K562 (cell line): ENCODE measurements at regions not wholly inside any gene's neighbourhood (a gene's known extent, or its start where the extent isn't known, plus 50 kb on each side); places are given as distances from the start of the nearest gene placed in this dataset.

Experiments used
- ATAC-seq: fragments of 200-7000 bp; cut with Tn5 transposase; 3 replicates; pipeline ENCODE4 v1.9.1; 2020; ENCODE audit warnings: moderate library complexity
- BruUV-seq: library from RNA; stranded (reverse); fragments of 400-500 nt; replicated peaks from 2 replicates; lab custom pipeline; 2021; lab: Mats Ljungman, UMichigan
- CTCF ChIA-PET: fragments of 300-600 bp; formaldehyde crosslinking; extraction: SDS; loops from one replicate; lab custom pipeline; 2021; ENCODE audit warnings: low intra/inter-chr PET ratio; lab: Yijun Ruan, JAX
- POLR2A ChIA-PET: fragments of 300-600, 350-650 bp; sonication (Branson Sonifier 250); formaldehyde crosslinking; extraction: SDS; loops from one replicate; lab custom pipeline; 2021; ENCODE audit warnings: antibody characterized with exemption, inconsistent platforms; lab: Yijun Ruan, JAX
- DNase-seq, 4 experiments: peaks; one replicate each; pipeline versions ENCODE4 v3.0.0 to v3.0.0-alpha.2; 2011 to 2018; ENCODE audit warnings: low spot score in 3 of 4, mixed read lengths in 3 of 4; ENCODE audit errors: extremely low read depth in 1 of 4
- FAIRE-seq: peaks from 2 replicates; lab custom pipeline; 2011; peaks lifted over from hg19 to GRCh38; lab: Jason Lieb, UNC
- H2AFZ ChIP-seq: 2 replicates; pipeline ENCODE4 v1.6.0; 2011; ENCODE audit warnings: low read depth, low read length, control low read depth, inconsistent platforms
- H3K27ac ChIP-seq: fragments of 200-600 bp; 3 replicates; pipeline ENCODE4 v1.8.0; 2011; ENCODE audit warnings: low read depth, mild to moderate bottlenecking, control low read depth, inconsistent platforms, low read length, moderate library complexity, mixed read lengths; ENCODE audit errors: extremely low read depth
- H3K27me3 ChIP-seq, 2 experiments: fragments of 300-600 bp in 1 of 2; 2 replicates in 1 of 2; 3 replicates in 1 of 2; pipeline versions ENCODE4 v1.6.0 to v1.8.0; 2011; ENCODE audit warnings: inconsistent platforms in 2 of 2, low read length in 2 of 2, mild to moderate bottlenecking in 1 of 2, mixed read lengths in 1 of 2, moderate library complexity in 1 of 2; ENCODE audit not compliant: control insufficient read depth in 2 of 2, insufficient read depth in 2 of 2
- H3K36me3 ChIP-seq: fragments of 300-600 bp; 3 replicates; pipeline ENCODE4 v1.8.0; 2011; ENCODE audit warnings: mild to moderate bottlenecking, low read length, inconsistent platforms; ENCODE audit not compliant: control insufficient read depth, insufficient read depth
- H3K4me1 ChIP-seq, 2 experiments: fragments of 200-600 bp in 1 of 2; replicated peaks in 1 of 2; 2 replicates in 1 of 2; 3 replicates in 1 of 2; pipeline versions ENCODE4 v1.5.1 to v1.8.0; 2011; ENCODE audit warnings: inconsistent platforms in 2 of 2, low read length in 2 of 2, mild to moderate bottlenecking in 1 of 2, mixed read lengths in 1 of 2, moderate library complexity in 1 of 2; ENCODE audit not compliant: control insufficient read depth in 2 of 2, insufficient read depth in 2 of 2
- H3K4me2 ChIP-seq: 2 replicates; pipeline ENCODE4 v1.6.1; 2011; ENCODE audit warnings: low read length, control low read depth, inconsistent platforms, mixed read lengths; ENCODE audit not compliant: insufficient read depth
- H3K4me3 ChIP-seq: fragments of 200-600 bp; sonication (generic), shearing (Covaris generic); 2 replicates; pipeline ENCODE4 v1.5.1; 2016; ENCODE audit warnings: control low read depth, inconsistent platforms
- H3K79me2 ChIP-seq: fragments of 200-600 bp; 3 replicates; pipeline ENCODE4 v1.8.0; 2011; ENCODE audit warnings: low read length, inconsistent platforms; ENCODE audit not compliant: control insufficient read depth, insufficient read depth
- H3K9ac ChIP-seq, 2 experiments: 2 replicates each; pipeline versions ENCODE4 v1.6.0 to v1.6.1; 2011; ENCODE audit warnings: low read depth in 2 of 2, low read length in 2 of 2, control low read depth in 1 of 2, inconsistent platforms in 1 of 2, mild to moderate bottlenecking in 1 of 2, mixed read lengths in 1 of 2; ENCODE audit not compliant: insufficient read depth in 1 of 2
- H3K9me1 ChIP-seq: one replicate; pipeline ENCODE4 v1.6.0; 2011; ENCODE audit warnings: inconsistent platforms, mild to moderate bottlenecking, low read length, moderate library complexity; ENCODE audit not compliant: control insufficient read depth, insufficient read depth
- H3K9me3 ChIP-seq: replicated peaks from 2 replicates; pipeline ENCODE4 v1.5.1; 2011; ENCODE audit warnings: low read depth, low read length, inconsistent platforms; ENCODE audit not compliant: control insufficient read depth, insufficient read depth
- H4K20me1 ChIP-seq: replicated peaks from 2 replicates; pipeline ENCODE4 v1.6.1; 2011; ENCODE audit warnings: low read length, inconsistent platforms, mixed read lengths; ENCODE audit not compliant: control insufficient read depth, insufficient read depth
- DACH1 ChIP-seq: fragments of 450-650 bp; IDR thresholded peaks from 2 replicates; pipeline ENCODE4 v1.6.1; 2018; ENCODE audit not compliant: partially characterized antibody
- MBD2 ChIP-seq: sonication (generic); IDR thresholded peaks from 2 replicates; pipeline ENCODE4 v1.6.1; 2016; ENCODE audit warnings: low read depth, borderline replicate concordance
- MNT ChIP-seq, 2 experiments: fragments of 450-650 bp; conservative IDR thresholded peaks; 2 replicates each; pipeline ENCODE4 v1.6.1; 2017; ENCODE audit warnings: mild to moderate bottlenecking in 2 of 2, moderate library complexity in 2 of 2
- RCOR1 ChIP-seq, 2 experiments: IDR thresholded peaks; 2 replicates each; pipeline ENCODE4 v1.6.1; 2012; ENCODE audit warnings: low read depth in 2 of 2, low read length in 2 of 2, borderline replicate concordance in 1 of 2, improper control_type of control experiment in 1 of 2
- ZNF584 ChIP-seq: fragments of 200-800 bp; sonication (Bioruptor generic); IDR thresholded peaks from 2 replicates; pipeline ENCODE4 v1.6.1; 2016; ENCODE audit warnings: low read depth, mild to moderate bottlenecking, missing genetic modification characterization, missing compliant biosample characterization
- WGBS: fragments of 100-300 bp; shearing (Covaris generic); methylation state at CpG from one replicate; pipeline ENCODE4 v1.1.6; 2016; ENCODE audit warnings: low coverage, mixed read lengths; ENCODE audit not compliant: insufficient coverage; ENCODE audit errors: missing lambda C conversion rate; 5-methylcytosine and 5-hydroxymethylcytosine counted together
- in situ Hi-C: fragments of 300-500 bp; cut with MboI; formaldehyde crosslinking; loops from 4 replicates; pipeline ENCODE4 v1.15.0; 2018; ENCODE audit warnings: inconsistent platforms, mixed read lengths
- intact Hi-C: fragments of 100-400 bp; cut with micrococcal nuclease; formaldehyde crosslinking; loops from 2 replicates; pipeline ENCODE4 v1.14.2; 2022

- Histone ChIP-seq H3K9me1 (no peaks in the 10 kb centered on the region), H3K9ac (no peak overlapping the region), H3K9me3 (peaks cover 6% of the 10 kb centered on the region; the same call in 1 of the 2 replicates), H4K20me1 (no peaks in the 10 kb centered on the region), H3K36me3 (no peaks in the 10 kb centered on the region; the same call in 2 of the 3 replicates), H3K4me3 (no peak overlapping the region)
- no peak for DNase-seq
- no TSS peak for BruUV-seq
- in situ Hi-C loops (no loop called here), intact Hi-C loops (no loop called here)
- POLR2A ChIA-PET, result no interaction called here
- CTCF ChIA-PET, result no interaction called here
- FAIRE-seq, result no peak
- TF ChIP-seq MBD2, result no peak
- peak; percentile 43 for TF ChIP-seq DACH1
- TF ChIP-seq, all 486 proteins: peak for 1
- H3K79me2 ChIP-seq, result no peaks in the 10 kb centered on the region
- no peaks in the 10 kb centered on the region for H3K27me3 ChIP-seq
- peaks cover 0 to 6% of the 10 kb centered on the region in 2 experiments; a peak in 1 of 5 replicates for H3K4me1 ChIP-seq
- no peak for ATAC-seq
- 26% methylated on average over 1 of the region's 1 CpG for WGBS
- no peak overlapping the region for H3K4me2 ChIP-seq
- no peak overlapping the region for H3K27ac ChIP-seq
- H2AFZ ChIP-seq, result no peak overlapping the region
Observed at GRCh38 chr11:69350040-69350439, 56.1 kb downstream of the MYEOV start.

- Histone ChIP-seq H3K4me1 (peaks cover 0 to 6% of the 10 kb centered on the region in 2 experiments; a peak in 1 of 5 replicates), H4K20me1 (no peaks in the 10 kb centered on the region), H3K9ac (no peak overlapping the region), H3K79me2 (no peaks in the 10 kb centered on the region), H3K27me3 (no peaks in the 10 kb centered on the region), H3K36me3 (no peaks in the 10 kb centered on the region; the same call in 2 of the 3 replicates), H3K4me3 (no peak overlapping the region), H3K4me2 (no peak overlapping the region), H3K9me3 (peaks cover 6% of the 10 kb centered on the region; the same call in 1 of the 2 replicates), H3K9me1 (no peaks in the 10 kb centered on the region), H3K27ac (no peak overlapping the region), H2AFZ (no peak overlapping the region)
- DNase-seq (no peak), FAIRE-seq (no peak), ATAC-seq (no peak)
- BruUV-seq, result no TSS peak
- CTCF ChIA-PET, result no interaction called here
- POLR2A ChIA-PET, result no interaction called here
- in situ Hi-C loops (no loop called here), intact Hi-C loops (no loop called here)
- TF ChIP-seq RCOR1 (IDR thresholded peaks at IDR 0.05; ENCODE audit: borderline replicate concordance in 1 of 2, low read depth in 2 of 2, low read length in 2 of 2) (no peak), ZNF584 (CRISPR knock-in tag) (no peak), MNT (conservative IDR thresholded peaks at IDR 0.05) (no peak)
Observed at GRCh38 chr11:69350596-69350995, 56.6 kb downstream of the MYEOV start.
